GM21619 (cell line): ENCODE measurements at regions not wholly inside any gene's neighbourhood (a gene's known extent, or its start where the extent isn't known, plus 50 kb on each side); places are given as distances from the start of the nearest gene placed in this dataset.
A peak's percentile ranks its signal among the peaks of the same experiment; 100 is the strongest.

Experiments
- ATAC-seq: cut with Tn5 transposase; IDR thresholded peaks from one replicate; pipeline ENCODE4 v1.9.1; 2021; ENCODE audit not compliant: unreplicated experiment

- ATAC-seq, result peak; percentile 41
These were observed 52.0 kb upstream of the FAM20B start for GRCh38 chr1:178973652-178974101.
